ENCODE measurements at regions not wholly inside any gene's neighbourhood (a gene's known extent, or its start where the extent isn't known, plus 50 kb on each side); places are given as distances from the start of the nearest gene placed in this dataset.

- no peak for TF ChIP-seq CTCF (IDR thresholded peaks at IDR 0.05; ENCODE audit: control insufficient read depth, insufficient read depth, low read depth, low read length, missing control alignments)
- DNase-seq (ENCODE audit: low read depth), result no peak
- H3K4me3 ChIP-seq (ENCODE audit: control insufficient read depth, low read depth, low read length), result no peak overlapping the region
Measured at GRCh38 chr20:11403711-11404110, 514.0 kb upstream of the BTBD3 start.

- TF ChIP-seq CTCF (IDR thresholded peaks at IDR 0.05; ENCODE audit: control insufficient read depth, insufficient read depth, low read depth, low read length, missing control alignments), result no peak
- no peak for DNase-seq (ENCODE audit: low read depth)
- H3K4me3 ChIP-seq (ENCODE audit: control insufficient read depth, low read depth, low read length), result no peak overlapping the region
Measured at GRCh38 chr20:11406877-11407276, 510.8 kb upstream of the BTBD3 start.

- H3K4me3 ChIP-seq (ENCODE audit: control insufficient read depth, low read depth, low read length), result no peak overlapping the region
- no peak for DNase-seq (ENCODE audit: low read depth)
- TF ChIP-seq CTCF (IDR thresholded peaks at IDR 0.05; ENCODE audit: control insufficient read depth, insufficient read depth, low read depth, low read length, missing control alignments), result no peak
Measured at GRCh38 chr20:11409561-11409960, 508.1 kb upstream of the BTBD3 start.

GRCh38 chr20:11411765-11412164, 505.9 kb upstream of the BTBD3 start:
- TF ChIP-seq CTCF (IDR thresholded peaks at IDR 0.05; ENCODE audit: control insufficient read depth, insufficient read depth, low read depth, low read length, missing control alignments), result no peak
- no peak overlapping the region for H3K4me3 ChIP-seq (ENCODE audit: control insufficient read depth, low read depth, low read length)
- DNase-seq (ENCODE audit: low read depth), result no peak

GRCh38 chr20:11426948-11427347, 490.7 kb upstream of the BTBD3 start:
- no peak for TF ChIP-seq CTCF (IDR thresholded peaks at IDR 0.05; ENCODE audit: control insufficient read depth, insufficient read depth, low read depth, low read length, missing control alignments)
- H3K4me3 ChIP-seq (ENCODE audit: control insufficient read depth, low read depth, low read length), result no peak overlapping the region
- no peak for DNase-seq (ENCODE audit: low read depth)

GRCh38 chr20:11429168-11429567, 488.5 kb upstream of the BTBD3 start:
- DNase-seq (ENCODE audit: low read depth), result no peak
- TF ChIP-seq CTCF (IDR thresholded peaks at IDR 0.05; ENCODE audit: control insufficient read depth, insufficient read depth, low read depth, low read length, missing control alignments), result no peak
- no peak overlapping the region for H3K4me3 ChIP-seq (ENCODE audit: control insufficient read depth, low read depth, low read length)

GRCh38 chr20:11429889-11430519, 487.7 kb upstream of the BTBD3 start:
- no peak overlapping the region for H3K4me3 ChIP-seq (ENCODE audit: control insufficient read depth, low read depth, low read length)
- no peak for TF ChIP-seq CTCF (IDR thresholded peaks at IDR 0.05; ENCODE audit: control insufficient read depth, insufficient read depth, low read depth, low read length, missing control alignments)

More at GRCh38 chr20:11429889-11430519, 487.7 kb upstream of the BTBD3 start:
- no peak for DNase-seq (ENCODE audit: low read depth)

All from AG09309 (cell line).